Right lung (tissue), 2 donors: ENCODE measurements at regions not wholly inside any gene's neighbourhood (a gene's known extent, or its start where the extent isn't known, plus 50 kb on each side); places are given as distances from the start of the nearest gene placed in this dataset.
A peak's percentile ranks its signal among the peaks of the same experiment; 100 is the strongest.

Source experiments
- DNase-seq, 2 donors: peaks; one replicate each; pipeline ENCODE4 v3.0.0-alpha.2; 2013

- DNase-seq: no peak
Measured at GRCh38 chr4:180642732-180643131, 1600.5 kb upstream of the TENM3 start.

DNA sequence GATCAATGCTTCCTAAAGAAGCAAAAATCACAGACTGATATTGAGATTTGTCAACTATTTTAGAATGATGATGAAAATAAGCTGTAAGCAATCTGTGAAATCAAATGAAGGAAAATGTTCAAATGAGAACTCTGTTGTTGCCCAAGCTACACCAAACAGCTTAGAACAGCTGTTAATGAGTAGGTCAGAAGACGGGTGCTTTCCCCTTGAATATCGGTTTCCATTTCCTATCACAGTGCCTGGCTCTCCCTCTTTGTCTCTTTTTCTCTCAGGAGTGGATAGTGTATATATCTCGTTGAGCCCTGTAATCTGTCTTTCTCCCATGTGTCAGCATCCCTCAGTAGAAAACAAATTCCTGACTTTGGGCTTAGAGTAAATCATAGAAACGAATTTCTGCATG is 1592.9 kb upstream of the TENM3 start:
- DNase-seq: no peak

DNA sequence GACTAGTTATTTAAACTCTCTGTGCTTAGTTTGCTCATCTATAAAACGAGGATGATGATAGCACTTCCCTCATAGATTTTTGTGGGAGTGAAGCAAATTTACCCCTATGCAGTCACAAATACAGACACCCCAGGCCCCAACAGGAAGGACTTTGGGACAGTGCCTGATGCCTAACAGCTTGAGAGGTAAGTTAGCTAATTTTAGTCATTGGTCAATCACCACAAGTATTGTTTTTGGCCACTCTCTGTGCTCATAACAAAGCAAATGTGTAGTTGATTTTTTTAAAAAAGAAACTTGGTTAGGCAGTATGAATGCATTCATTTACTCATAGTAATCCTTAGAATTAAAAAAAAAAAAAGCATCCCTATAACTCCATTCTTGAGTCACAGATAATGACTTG is 1590.7 kb upstream of the TENM3 start:
- DNase-seq: no peak

DNA sequence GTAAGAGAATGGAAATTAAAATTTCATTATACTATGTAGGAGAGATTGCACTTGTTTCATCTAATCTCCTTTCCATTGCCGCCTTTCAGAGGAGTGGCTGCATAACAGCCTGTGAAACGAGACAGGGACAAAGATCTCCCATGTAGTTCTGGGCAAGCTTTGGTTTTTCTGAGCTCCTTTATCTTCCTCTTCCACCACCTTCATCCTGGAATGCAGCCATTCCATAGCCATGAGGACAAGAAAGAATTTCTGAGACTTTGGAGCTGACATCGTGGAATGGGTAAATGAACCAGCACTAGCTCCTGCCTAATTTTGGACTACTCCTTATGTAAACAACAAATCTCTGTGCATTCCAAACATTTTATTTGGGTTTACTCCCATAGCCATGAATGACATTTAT is 1587.3 kb upstream of the TENM3 start:
- no peak for DNase-seq

DNA sequence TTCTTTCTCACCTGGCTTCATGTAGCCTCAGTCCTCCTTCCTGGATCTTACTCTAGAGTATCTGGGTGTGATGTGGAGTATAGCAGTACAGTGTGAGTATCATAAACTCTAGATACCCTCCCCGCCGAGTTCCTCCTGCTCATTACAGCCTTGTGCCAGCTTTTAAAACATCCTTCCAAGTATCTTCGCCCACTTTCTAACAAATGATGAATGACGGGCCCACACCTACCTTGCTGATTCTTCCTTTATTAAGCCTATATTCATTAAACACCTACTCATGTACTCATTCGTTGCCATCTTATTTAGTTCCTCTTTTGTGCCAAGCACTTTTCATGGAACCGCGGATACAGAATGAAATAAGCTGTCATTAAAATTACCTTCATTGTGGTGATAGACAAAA is 1585.3 kb upstream of the TENM3 start:
- DNase-seq: no peak

GRCh38 chr4:180664766-180665368 is 1578.3 kb upstream of the TENM3 start:
- DNase-seq: peak; percentile 57 to 72

DNA sequence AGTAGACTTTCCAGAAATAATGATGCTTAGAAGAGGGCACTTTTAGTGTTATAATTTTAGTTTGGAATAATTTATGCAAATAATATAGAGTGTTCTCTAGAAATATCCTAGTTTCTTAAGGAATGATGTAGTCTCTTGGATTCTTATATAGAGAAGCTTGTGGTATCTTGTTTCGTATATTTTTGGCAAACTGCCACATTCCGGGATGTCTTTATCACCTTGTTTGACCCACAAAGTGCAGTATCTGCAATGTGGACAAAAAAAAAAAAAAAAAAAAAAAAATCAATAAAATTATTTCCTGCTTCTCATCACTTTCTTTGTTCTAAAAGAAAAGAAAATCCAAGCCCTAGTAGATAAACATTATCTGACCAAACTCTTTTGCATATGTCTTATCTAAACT is 1577.7 kb upstream of the TENM3 start:
- DNase-seq: no peak

- peak in 1 of 2 donors; percentile 36 for DNase-seq
Measured at GRCh38 chr4:180665994-180666824, 1577.0 kb upstream of the TENM3 start.

- no peak for DNase-seq
Measured at GRCh38 chr4:180668732-180669131, 1574.5 kb upstream of the TENM3 start.

- no peak for DNase-seq
Measured at GRCh38 chr4:180669680-180670079, 1573.5 kb upstream of the TENM3 start.

- DNase-seq: no peak
Measured at GRCh38 chr4:180674619-180675358, 1568.4 kb upstream of the TENM3 start.

DNA sequence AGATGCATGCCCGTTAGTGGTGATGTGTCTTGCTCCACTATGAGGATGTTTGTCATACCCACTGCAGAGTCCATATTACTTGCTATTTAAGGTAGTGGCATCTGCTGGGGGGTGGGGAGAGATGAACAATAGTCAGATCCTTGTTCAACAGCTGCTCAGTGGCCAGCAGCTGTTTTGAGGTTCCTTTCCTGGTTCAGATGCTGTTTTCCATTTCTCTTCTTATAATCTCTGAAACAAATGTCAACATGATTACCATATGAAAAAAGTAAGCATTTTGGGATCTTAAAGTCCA is 1567.9 kb upstream of the TENM3 start:
- no peak for DNase-seq

- no peak for DNase-seq
Measured at GRCh38 chr4:180680305-180680704, 1562.9 kb upstream of the TENM3 start.

DNA sequence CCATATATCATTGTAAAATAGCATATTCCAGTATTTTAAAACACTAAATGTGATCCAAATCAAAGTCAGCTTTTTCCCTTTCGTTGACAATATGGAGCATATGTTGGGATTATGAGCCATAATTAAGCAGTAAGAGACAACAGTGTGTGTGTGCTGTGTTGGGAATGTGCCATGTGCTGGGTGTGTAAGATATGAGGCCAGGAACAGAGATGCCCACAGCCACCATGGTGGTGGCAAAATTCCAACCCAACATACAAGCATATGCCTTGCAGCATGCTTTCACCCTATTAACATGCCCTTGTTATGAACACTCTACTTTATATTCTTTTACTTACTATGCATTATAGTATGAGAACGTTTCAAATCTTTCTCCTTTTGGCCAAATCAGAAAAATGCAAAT is 1560.4 kb upstream of the TENM3 start:
- DNase-seq: no peak

- DNase-seq: no peak
Measured at GRCh38 chr4:180683186-180683585, 1560.0 kb upstream of the TENM3 start.

- no peak for DNase-seq
Measured at GRCh38 chr4:180688480-180688879, 1554.7 kb upstream of the TENM3 start.

GRCh38 chr4:180694875-180695274 is 1548.3 kb upstream of the TENM3 start:
- DNase-seq: no peak

- no peak for DNase-seq
Measured at GRCh38 chr4:180695851-180696250, 1547.4 kb upstream of the TENM3 start.

GRCh38 chr4:180696460-180697092 is 1546.6 kb upstream of the TENM3 start:
- DNase-seq: no peak

GRCh38 chr4:180698550-180699195 is 1544.5 kb upstream of the TENM3 start:
- DNase-seq: no peak

- no peak for DNase-seq
Measured at GRCh38 chr4:180706766-180707165, 1536.4 kb upstream of the TENM3 start.
